ENCODE measurements at regions not wholly inside any gene's neighbourhood (a gene's known extent, or its start where the extent isn't known, plus 50 kb on each side); places are given as distances from the start of the nearest gene placed in this dataset.

DNA sequence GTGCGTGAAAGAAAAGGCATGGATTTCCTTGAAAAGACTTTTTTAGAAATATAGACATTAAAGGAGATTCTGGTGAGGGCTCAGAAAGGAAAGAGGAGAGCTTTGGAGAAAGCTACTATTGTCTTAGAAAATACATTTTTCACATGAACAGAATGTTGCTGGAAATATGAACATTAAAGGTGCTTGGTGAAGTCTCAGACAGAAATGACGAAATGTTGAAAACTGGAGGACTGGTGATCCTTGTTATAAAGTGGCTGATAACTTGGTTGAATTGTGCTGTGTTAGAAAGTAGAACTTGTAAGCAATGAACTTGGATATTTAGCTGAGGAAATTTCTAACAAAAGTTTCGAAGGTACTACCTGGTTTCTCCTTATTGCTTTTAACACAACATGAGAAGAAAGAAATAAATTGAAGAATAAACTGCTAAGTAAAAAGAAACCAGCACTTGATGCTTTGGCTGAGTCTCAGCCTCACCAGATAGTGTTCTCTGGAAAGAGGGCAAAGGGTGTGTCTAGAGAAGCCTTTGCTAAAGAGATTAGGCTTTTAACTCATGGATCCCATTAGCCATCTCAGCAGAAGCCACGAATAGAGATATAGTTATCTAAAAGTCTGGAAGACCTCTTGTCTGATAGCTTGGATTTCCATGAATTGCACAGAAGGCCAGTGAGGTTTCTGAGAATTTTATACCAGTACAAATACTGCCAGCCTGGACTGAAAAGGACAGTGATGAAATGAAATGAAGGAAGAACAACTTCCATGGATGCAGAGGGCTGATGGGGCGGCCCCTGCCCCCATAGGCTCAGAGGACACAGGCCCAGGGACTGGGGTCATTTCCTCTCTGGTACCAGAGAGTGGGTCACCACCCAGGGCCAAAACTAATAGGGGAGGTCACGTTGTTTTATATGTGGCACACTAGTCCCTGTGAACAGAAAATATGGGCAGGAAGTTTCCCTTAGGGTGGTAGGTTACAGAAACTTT is 91.5 kb downstream of the RPL22L1 start (continued):
- TF ChIP-seq, protein P1, sequence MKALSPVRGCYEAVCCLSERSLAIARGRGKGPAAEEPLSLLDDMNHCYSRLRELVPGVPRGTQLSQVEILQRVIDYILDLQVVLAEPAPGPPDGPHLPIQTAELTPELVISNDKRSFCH (CRISPR knock-in tag; IDR thresholded peaks at IDR 0.05), result no peak
- TF ChIP-seq, protein P1 (tag; IDR thresholded peaks at IDR 0.05), result peak; percentile 66
- TF ChIP-seq ZBTB17 (CRISPR knock-in tag; IDR thresholded peaks at IDR 0.05) (peak; percentile 58; the same call in 1 of the 2 replicates), ELF2 (CRISPR knock-in tag; IDR thresholded peaks at IDR 0.05) (peak; percentile 64), MED1 (CRISPR knock-in tag; IDR thresholded peaks at IDR 0.05; ENCODE audit: borderline replicate concordance) (no peak), SMARCC2 (IDR thresholded peaks at IDR 0.05; ENCODE audit: low read depth) (no peak; the same call in 1 of the 2 replicates), ZNF253 (CRISPR knock-in tag; conservative IDR thresholded peaks at IDR 0.05) (no peak), ESRRA (IDR thresholded peaks at IDR 0.05; ENCODE audit: borderline replicate concordance, low read depth) (peak; percentile 70; the same call in 1 of the 2 replicates), GTF2B (IDR thresholded peaks at IDR 0.05; ENCODE audit: extremely low read depth, insufficient read length) (no peak), EGR1 (conservative IDR thresholded peaks at IDR 0.05) (peak; percentile 42; the same call in 1 of the 2 replicates), CTCFL (IDR thresholded peaks at IDR 0.05; ENCODE audit: borderline replicate concordance, insufficient read depth, low read depth, low read length, poor library complexity, severe bottlenecking) (no peak), GTF2F1 (IDR thresholded peaks at IDR 0.05; ENCODE audit: low read depth, low read length) (no peak), TFAM (CRISPR knock-in tag; conservative IDR thresholded peaks at IDR 0.05) (no peak), HDAC1 (IDR thresholded peaks at IDR 0.05) (peak; percentile 71 to 80; a peak in 3 of 4 replicates), RBM14 (IDR thresholded peaks at IDR 0.05; ENCODE audit: borderline replicate concordance, insufficient read depth, low read depth, low read length) (no peak), RBFOX2 (IDR thresholded peaks at IDR 0.05; ENCODE audit: low read depth, low read length) (peak; percentile 63), ZNF23 (CRISPR knock-in tag; IDR thresholded peaks at IDR 0.05) (no peak), HES1 (IDR thresholded peaks at IDR 0.05; ENCODE audit: low read depth) (peak; percentile 68; the same call in 1 of the 2 replicates)
- TF ChIP-seq, protein P2, sequence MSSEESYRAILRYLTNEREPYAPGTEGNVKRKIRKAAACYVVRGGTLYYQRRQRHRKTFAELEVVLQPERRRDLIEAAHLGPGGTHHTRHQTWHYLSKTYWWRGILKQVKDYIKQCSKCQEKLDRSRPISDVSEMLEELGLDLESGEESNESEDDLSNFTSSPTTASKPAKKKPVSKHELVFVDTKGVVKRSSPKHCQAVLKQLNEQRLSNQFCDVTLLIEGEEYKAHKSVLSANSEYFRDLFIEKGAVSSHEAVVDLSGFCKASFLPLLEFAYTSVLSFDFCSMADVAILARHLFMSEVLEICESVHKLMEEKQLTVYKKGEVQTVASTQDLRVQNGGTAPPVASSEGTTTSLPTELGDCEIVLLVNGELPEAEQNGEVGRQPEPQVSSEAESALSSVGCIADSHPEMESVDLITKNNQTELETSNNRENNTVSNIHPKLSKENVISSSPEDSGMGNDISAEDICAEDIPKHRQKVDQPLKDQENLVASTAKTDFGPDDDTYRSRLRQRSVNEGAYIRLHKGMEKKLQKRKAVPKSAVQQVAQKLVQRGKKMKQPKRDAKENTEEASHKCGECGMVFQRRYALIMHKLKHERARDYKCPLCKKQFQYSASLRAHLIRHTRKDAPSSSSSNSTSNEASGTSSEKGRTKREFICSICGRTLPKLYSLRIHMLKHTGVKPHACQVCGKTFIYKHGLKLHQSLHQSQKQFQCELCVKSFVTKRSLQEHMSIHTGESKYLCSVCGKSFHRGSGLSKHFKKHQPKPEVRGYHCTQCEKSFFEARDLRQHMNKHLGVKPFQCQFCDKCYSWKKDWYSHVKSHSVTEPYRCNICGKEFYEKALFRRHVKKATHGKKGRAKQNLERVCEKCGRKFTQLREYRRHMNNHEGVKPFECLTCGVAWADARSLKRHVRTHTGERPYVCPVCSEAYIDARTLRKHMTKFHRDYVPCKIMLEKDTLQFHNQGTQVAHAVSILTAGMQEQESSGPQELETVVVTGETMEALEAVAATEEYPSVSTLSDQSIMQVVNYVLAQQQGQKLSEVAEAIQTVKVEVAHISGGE (CRISPR knock-in tag; IDR thresholded peaks at IDR 0.05), result peak in 1 of 3 experiments; percentile 59; a peak in 1 of 6 replicates

All from K562 (cell line).